ENCODE measurements at regions not wholly inside any gene's neighbourhood (a gene's known extent, or its start where the extent isn't known, plus 50 kb on each side); places are given as distances from the start of the nearest gene placed in this dataset.

DNA sequence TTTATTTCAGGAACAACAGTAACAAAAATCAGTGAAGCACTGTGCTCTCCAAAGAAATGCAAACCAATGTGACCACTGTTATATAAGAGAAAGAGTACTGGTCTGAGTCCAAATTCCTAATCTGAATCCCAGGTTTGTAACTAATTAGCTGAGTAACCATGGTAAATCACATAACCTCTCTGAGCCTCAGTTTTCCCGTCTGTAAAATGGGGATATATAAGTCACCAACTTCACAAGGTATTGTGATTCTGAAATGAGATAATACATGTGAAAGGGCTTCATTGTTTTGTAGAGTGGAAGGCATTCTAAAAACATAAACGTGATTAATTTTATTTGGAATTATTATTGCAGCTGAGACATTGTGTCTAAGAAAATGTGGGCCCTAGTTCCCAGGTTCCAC, 91.3 kb upstream of the YPEL5 start:
- no peak for DNase-seq

- no peak for DNase-seq
Measured at GRCh38 chr2:30060562-30060961, 86.2 kb upstream of the YPEL5 start.

- no peak for DNase-seq
Measured at GRCh38 chr2:30068067-30068466, 78.7 kb upstream of the YPEL5 start.

GRCh38 chr2:30072250-30072842, 74.5 kb upstream of the YPEL5 start:
- peak; percentile 71 for DNase-seq

- no peak for DNase-seq
Measured at GRCh38 chr2:30073523-30073922, 73.3 kb upstream of the YPEL5 start.

DNA sequence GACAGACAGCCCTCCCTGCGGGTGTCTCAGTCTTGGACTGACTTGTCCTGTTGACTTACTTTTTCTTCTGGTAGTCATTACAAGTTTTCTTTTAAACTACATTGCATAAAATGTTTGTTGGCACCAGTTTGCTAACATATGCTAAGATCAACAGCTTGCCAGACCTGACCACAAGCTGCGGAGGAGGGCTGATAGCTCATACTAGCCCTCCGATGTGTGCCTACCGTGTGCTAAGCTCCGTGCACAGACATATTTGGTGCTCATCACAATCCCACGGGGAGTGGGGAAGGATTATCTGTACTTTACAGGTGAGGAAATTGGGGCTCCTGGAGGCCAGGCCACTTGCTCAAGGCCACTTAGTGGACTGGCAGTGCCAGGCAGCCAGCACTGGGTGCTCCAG, 72.8 kb upstream of the YPEL5 start:
- no peak for DNase-seq

- DNase-seq: no peak
Measured at GRCh38 chr2:30078521-30078920, 68.3 kb upstream of the YPEL5 start.

DNA sequence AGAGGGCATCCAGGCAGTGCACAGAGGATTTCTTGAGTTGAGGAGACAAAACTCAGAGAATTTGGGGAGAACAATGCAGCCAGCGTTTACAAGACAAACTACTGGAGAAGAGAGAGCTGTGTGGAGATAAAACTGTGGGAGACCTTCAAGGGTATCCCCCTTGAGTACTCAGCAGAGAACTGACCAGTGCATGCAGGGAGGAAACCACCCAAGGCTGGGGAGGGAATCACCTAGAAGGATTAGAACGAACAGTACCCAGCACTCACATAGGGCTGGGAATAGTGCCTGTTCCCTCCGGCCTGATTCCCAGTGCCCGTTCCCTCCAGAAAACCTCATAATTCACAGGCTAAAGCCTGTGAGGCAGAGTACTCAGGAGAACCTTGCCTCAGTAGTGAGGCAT, 61.9 kb upstream of the YPEL5 start:
- DNase-seq: no peak

DNA sequence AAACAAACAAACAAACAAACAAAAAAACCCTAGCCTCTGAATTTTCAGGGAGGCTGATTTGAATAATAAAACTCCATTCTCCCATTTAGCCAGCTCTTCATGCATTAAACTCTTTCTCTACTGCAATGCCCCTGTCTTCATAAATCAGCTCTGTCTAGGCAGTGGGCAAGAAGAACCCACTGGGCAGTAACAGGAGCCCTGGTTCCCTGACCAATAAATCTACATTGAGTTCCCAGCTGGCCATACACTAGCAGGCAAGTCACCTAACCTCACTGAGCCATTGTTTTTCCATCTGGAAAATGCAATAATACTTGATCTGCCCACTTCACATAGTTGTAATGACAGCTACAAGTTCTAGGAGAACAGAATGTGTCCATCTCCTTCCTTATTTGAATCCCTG, 57.6 kb upstream of the YPEL5 start:
- no peak for DNase-seq

DNA sequence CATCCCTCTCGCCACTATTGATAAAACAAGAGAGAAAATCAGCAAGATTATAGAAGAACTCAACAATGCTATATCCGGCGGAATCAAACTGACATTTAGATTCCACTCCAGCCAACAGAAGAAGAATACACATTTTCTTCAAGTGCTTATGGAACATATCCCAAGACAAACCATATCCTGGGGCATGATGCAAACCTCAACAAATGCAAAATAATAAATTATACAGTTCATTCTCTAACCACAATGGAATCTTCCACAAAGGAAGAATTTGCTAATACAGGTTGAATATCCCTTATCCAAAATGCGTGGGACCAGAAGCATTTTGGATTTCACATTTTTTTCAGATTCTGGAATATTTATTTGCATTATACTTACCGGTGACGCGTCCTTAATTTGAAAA, 51.4 kb upstream of the YPEL5 start:
- no peak for DNase-seq

DNA sequence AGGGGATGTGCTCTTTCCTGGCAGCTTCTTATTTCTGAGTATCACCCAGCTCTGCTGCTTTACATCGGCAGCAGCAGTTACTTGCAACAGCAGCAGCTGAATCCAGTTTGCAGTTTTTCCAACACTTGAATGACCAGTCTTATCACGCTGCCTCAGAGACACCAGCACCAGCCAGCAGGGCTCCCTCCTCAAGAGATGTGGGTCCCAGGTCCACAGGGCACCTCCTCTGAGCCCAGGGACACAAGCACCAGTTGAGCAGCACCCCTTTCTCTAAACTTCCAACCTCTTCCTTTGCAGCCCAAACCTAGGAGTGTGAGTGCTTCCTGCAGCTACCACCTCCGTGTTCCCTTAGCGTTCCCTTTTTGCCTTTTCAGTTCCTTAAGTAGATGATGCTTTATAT, 50.4 kb upstream of the YPEL5 start:
- DNase-seq: no peak

Measured in suppressor macrophage treated with lipopolysaccharide for 4 hours (primary cell).